CD4-positive, alpha-beta T cell treated with Interleukin-6 for 4 hours (primary cell): ENCODE measurements at regions not wholly inside any gene's neighbourhood (a gene's known extent, or its start where the extent isn't known, plus 50 kb on each side); places are given as distances from the start of the nearest gene placed in this dataset.

Experiments
- DNase-seq: peaks from one replicate; pipeline ENCODE4 v3.0.0-alpha.2; 2020; ENCODE audit warnings: mixed read lengths

GRCh38 chr7:47221826-47222225 lies 360.1 kb downstream of the TNS3 start:
- DNase-seq: no peak

- no peak for DNase-seq
Observed at GRCh38 chr7:47218378-47219176, 363.3 kb downstream of the TNS3 start.

DNA sequence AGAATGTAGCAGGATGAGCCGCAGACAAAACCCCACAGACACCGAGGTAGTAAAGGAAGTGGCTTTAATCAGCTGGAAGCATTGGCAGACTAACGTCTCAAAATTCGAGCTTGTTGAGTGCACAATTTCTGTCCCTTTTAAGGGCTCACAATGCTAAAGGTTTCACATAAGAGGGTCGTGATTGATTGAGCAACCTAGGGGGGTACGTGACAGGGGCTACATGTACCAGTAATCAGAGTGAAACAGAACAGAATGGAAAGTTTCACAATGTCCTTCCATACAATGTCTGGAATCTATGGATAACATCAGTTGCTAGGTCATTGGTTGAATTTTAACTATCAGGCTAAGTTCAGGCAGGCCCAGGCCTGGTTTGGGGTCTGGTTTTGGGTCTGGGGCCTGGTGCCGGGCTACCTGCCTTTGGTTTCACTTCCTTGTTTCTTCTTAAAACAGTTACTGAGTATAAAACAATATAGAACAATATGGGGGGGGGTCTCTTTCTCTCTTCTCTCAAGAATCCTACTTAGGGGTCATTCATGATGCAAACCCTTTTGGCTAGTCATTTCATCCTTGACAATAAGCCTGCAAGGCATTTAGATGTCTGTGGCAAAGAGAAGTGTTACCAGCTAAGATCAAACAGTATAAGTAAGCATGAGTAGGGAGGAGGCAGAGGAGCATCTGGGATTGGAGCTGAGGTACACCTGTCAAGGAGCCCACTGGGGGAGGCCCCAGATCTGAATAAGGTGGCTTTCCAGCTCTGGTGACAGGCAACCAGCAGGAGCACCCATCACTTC lies 364.1 kb downstream of the TNS3 start:
- DNase-seq: no peak

GRCh38 chr7:47217086-47217485 lies 364.8 kb downstream of the TNS3 start:
- DNase-seq: no peak

DNA sequence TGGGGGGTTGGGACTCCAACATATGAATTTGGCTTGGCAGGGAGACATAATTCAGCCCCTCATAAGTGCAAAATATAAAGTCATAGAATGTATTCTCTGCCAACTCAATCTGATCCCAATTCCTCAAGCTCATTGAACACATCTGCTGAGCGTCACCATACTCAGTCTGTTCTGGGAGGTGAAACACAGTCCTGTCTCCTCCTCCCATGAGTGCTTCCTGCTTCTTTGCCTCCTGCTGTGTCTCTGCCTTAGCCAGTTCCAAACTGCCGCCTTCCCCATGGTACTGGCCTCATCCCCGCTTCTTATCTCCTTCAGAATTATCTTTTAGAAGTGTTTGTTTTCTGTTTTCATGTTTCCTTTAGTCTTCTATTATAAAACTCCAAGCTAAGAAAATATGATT lies 365.5 kb downstream of the TNS3 start:
- DNase-seq: no peak

DNA sequence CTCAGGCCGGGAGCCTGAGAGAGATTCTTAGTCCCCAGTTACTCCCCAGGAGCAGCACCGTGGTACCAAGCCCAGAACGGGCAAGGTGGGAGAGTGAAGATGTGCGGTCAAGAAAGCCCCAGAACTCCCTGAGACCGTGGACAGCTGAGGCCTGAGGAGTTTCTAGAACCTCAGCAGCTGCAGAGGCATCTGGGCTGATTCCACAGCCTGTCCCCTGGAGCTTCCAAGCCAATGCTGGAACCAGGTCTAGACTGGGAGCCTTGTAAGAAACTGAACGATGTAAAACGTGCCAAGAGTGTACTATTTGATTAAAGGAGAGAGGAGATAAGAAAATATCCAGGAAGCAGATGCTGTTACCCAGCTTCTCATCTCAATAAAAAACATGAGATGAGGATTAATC lies 366.3 kb downstream of the TNS3 start:
- no peak for DNase-seq

DNA sequence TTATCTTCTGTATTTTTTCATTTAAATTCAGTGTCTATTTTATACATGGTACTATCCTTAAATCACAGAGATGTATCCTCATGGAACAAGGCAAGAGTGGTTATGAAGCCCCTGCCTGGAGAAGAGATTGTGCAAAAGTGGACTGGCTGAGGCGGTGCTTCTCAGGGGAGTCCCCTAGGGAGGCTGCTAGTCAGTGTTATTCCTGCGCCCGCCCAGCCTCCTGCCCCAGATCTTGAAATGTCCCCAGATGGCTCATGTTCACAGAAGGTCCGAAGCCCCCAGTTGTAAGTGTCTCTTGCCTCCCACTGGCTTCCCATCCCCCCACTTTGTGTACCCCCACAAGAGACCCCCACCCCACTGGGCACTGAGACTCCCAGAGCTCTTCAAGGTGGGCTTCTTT lies 366.9 kb downstream of the TNS3 start:
- DNase-seq: no peak

GRCh38 chr7:47213276-47213675 lies 368.6 kb downstream of the TNS3 start:
- no peak for DNase-seq

DNA sequence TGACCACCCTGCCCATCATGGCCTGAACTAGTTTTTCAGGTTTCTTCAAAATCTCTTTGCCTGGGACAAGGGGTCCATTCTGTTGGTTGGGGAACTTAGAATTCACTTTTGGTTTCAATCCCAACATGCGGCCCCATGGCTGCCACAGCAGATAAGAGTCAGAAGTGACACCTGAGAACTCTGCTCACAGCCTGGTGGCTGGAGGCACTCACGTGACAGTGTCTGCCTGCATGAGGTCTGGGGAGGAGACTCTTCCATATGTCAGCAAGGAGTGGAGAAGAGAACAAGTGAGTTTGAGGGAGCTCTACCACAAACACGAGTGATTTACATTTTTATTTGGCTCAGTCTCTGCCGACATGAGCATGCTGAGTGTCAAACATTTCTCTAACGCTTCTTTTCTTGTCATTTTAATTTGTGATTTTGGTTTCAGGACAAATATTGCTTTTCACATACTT lies 370.4 kb downstream of the TNS3 start:
- no peak for DNase-seq

DNA sequence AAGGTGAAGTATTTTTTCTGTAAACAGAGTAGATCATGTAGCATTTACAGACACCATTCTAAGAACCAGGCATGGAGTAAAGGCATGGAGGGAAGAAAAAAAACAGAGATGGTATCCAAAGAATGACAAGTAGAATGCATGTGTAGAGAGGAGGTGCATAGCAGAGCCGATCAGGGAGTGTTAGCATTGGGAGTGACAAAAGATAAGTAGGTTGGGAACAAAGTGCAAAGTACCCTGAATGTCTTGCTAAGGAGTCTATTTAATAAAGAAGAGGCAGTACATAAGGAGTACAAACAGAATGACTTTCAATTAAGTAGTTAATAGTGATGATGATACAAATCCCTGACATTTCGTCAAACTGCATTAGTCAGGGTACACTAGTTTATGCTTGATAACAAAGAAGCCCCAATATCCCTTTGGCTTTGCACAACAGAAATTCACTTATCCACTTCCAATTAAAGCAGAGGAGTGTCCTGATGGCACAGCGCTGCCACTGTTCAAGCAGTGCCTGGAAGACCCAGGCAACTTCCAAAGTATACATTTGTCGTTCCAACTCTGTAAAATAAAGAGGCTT lies 371.5 kb downstream of the TNS3 start:
- DNase-seq: no peak

- no peak for DNase-seq
Observed at GRCh38 chr7:47207956-47208355, 374.0 kb downstream of the TNS3 start.

DNA sequence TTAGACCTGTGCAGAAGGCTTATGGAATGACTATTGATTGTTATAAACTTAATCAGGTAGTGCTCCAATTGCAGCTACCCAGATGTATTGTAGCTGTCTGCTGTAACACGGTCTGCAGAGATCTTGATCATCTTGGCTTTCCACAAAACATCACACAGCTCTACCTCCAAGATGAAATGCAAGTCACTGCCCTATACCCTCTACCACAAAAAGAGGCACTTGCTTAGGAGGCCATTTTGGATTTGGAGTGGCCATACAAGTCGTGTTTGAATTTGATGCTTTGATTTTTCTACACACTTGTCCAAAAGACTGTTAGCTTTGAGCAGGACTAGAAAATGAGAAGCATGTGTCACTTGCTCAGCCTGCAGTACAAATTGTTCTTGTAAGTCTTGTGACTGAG lies 377.2 kb downstream of the TNS3 start:
- no peak for DNase-seq

DNA sequence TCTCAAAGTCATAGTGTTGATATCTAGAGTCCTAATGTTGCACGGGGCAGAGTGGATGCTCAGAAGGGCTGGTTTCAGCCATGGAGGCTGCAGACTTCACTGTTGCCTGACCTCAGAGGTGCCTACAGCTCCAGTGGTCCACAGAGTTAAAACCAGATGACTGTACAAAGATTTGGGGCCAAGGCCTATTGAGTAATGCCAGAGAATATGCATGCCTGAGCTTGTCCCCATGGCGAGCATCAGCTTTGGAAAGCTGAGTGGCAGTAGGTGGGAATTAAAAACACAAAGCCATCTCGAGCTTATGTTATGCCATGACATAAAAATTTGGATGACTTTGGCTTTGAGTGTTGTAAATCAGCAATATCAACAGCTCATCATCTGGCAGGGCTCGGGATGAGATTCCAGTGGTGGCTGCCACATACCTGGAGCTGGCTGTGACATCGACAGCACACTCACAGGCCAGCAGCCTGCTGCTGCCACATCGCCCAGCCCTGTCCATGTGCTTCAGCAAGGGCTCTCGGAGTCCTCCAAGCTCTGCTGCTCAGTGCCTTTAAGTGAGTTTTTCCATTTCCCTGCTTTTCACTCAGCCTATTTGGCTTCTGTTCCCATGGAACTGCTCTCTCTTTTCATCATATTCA lies 379.6 kb downstream of the TNS3 start:
- no peak for DNase-seq

DNA sequence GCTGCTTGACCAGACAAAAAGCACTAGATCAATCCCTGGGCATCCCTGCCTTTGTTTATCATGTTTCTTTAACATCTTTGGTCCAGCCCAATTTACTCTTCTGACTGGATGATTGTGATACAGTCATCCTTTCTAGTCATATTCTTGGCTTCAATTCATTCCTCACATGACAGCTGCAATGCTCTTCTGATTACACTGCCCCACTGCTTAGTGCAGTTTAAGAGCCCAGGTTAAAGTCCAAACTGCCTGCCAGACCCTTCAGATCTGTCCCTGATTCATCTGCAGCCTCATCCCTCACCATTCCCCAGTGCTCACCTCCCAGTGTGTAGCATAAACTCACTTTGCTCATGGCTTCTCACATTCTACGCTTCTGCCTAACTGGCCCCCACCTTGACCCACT lies 383.8 kb downstream of the TNS3 start:
- no peak for DNase-seq

DNA sequence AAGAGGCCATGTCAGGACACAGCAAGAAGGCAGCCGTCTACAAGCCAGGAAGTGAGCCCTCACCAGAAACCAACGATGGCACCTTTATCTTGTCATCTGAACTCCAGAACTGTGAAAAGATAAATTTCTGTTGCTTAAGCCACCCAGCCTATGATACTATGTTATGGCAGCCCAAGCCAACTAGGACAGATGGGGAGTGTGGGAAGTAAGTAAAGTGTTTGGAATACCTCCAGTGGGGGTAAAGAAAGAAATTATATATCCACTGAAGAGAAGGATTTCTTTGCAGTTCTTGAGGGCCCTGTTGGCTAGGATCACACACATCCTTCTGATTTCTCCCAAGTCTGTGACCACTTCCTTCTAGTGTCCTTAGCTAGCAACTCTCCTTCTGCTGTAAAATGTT lies 384.4 kb downstream of the TNS3 start:
- no peak for DNase-seq

DNA sequence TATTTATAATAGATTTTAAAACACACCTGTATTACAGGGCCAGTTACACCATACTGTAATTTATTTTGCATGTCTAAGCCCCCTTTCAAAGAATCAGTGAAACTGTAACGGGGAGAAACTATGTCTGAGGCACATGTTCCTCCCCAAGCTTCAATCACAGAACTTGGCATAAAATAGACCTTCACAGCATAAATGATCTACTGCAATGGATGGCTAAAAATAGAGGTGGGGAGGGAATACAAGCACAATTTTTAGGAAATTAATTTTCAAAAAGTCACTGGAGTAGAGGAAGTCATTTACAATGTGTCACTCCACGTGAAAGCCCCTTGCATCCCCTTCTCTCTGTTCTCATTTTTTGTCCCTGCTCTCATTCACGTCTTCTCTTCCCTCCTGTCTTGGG lies 385.2 kb downstream of the TNS3 start:
- no peak for DNase-seq

GRCh38 chr7:47196106-47196645 lies 385.7 kb downstream of the TNS3 start:
- DNase-seq: no peak

- DNase-seq: no peak
Observed at GRCh38 chr7:47195641-47196040, 386.3 kb downstream of the TNS3 start.

GRCh38 chr7:47194516-47195057 lies 387.3 kb downstream of the TNS3 start:
- no peak for DNase-seq

GRCh38 chr7:47192978-47193377 lies 388.9 kb downstream of the TNS3 start:
- no peak for DNase-seq

DNA sequence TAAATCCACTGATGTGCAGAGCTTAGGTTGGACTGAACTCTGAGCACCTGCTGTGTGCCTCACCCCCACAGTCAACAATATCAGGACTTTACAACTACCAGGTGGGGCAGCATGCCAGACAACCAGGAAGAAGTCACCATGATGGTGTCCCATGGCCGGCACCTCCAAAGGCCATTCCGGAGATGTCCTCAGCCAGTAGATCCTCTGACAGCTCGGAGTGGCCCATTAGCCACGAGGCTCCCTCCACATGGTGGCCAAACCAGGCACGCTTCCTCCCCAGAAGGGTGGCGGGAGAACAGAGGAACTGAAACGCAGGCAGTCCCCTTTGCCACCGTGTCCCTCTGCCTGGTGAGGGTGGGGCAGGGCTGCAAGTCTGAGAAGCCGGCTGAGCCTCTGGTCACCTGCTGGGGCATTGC lies 390.0 kb downstream of the TNS3 start:
- no peak for DNase-seq

GRCh38 chr7:47191316-47191715 lies 390.6 kb downstream of the TNS3 start:
- DNase-seq: no peak

- no peak for DNase-seq
Observed at GRCh38 chr7:47190462-47190861, 391.4 kb downstream of the TNS3 start.
